Neural progenitor cell (in vitro differentiated cells): ENCODE measurements at regions not wholly inside any gene's neighbourhood (a gene's known extent, or its start where the extent isn't known, plus 50 kb on each side); places are given as distances from the start of the nearest gene placed in this dataset.

Experiments
- DNase-seq: peaks from one replicate; pipeline ENCODE4 v3.0.0-alpha.2; 2016; ENCODE audit warnings: low spot score
- H2AFZ ChIP-seq: fragments of 200-600 bp; sonication (generic); replicated peaks from 2 replicates; pipeline ENCODE4 v1.6.1; 2016; ENCODE audit warnings: antibody characterized with exemption
- H3F3A ChIP-seq: fragments of 200-600 bp; sonication (generic); 2 replicates; pipeline ENCODE4 v1.6.1; 2016; ENCODE audit warnings: antibody characterized with exemption, low read depth
- H3K27ac ChIP-seq: fragments of 200-600 bp; sonication (generic); 2 replicates; pipeline ENCODE4 v1.5.1; 2016; ENCODE audit warnings: mild to moderate bottlenecking
- H3K27me3 ChIP-seq: fragments of 200-600 bp; sonication (generic); 2 replicates; pipeline ENCODE4 v1.6.1; 2016; ENCODE audit warnings: mild to moderate bottlenecking, moderate library complexity
- H3K36me3 ChIP-seq: fragments of 200-600 bp; sonication (generic); 2 replicates; pipeline ENCODE4 v1.5.1; 2016
- H3K4me1 ChIP-seq: fragments of 200-600 bp; sonication (generic); 2 replicates; pipeline ENCODE4 v1.6.1; 2016; ENCODE audit warnings: mixed run types
- H3K4me2 ChIP-seq: fragments of 200-600 bp; sonication (generic); 2 replicates; pipeline ENCODE4 v1.6.1; 2016
- H3K4me3 ChIP-seq: fragments of 200-600 bp; sonication (generic); 2 replicates; pipeline ENCODE4 v1.5.1; 2016
- H3K79me2 ChIP-seq: fragments of 200-600 bp; sonication (generic); 2 replicates; pipeline ENCODE4 v1.6.1; 2016; ENCODE audit warnings: low read depth
- H3K9ac ChIP-seq: fragments of 200-600 bp; sonication (generic); 2 replicates; pipeline ENCODE4 v1.6.1; 2016
- H3K9me3 ChIP-seq: fragments of 200-600 bp; sonication (generic); 2 replicates; pipeline ENCODE4 v1.5.1; 2016; ENCODE audit warnings: low read depth
- H4K20me1 ChIP-seq: fragments of 200-600 bp; sonication (generic); 2 replicates; pipeline ENCODE4 v1.6.1; 2016; ENCODE audit warnings: low read depth
- H3K27ac Mint-ChIP-seq: 3 replicates; pipeline ENCODE4 v1.8.0; 2021; ENCODE audit warnings: mixed read lengths
- H3K27me3 Mint-ChIP-seq: 2 replicates; pipeline ENCODE4 v1.8.0; 2022; ENCODE audit warnings: low read depth, mild to moderate bottlenecking, inconsistent platforms, moderate library complexity, mixed read lengths; ENCODE audit not compliant: insufficient read depth
- H3K36me3 Mint-ChIP-seq: 3 replicates; pipeline ENCODE4 v1.8.0; 2021; ENCODE audit warnings: mixed read lengths
- H3K4me1 Mint-ChIP-seq: 3 replicates; pipeline ENCODE4 v1.8.0; 2021; ENCODE audit warnings: mixed read lengths
- H3K4me3 Mint-ChIP-seq: 3 replicates; pipeline ENCODE4 v1.8.0; 2021; ENCODE audit warnings: mild to moderate bottlenecking, moderate library complexity, mixed read lengths
- H3K9me3 Mint-ChIP-seq: 3 replicates; pipeline ENCODE4 v1.8.0; 2020; ENCODE audit warnings: mixed read lengths
- EZH2 ChIP-seq: fragments of 200-600 bp; sonication (generic); IDR thresholded peaks from 2 replicates; pipeline ENCODE4 v1.6.1; 2017; ENCODE audit warnings: antibody characterized with exemption, mild to moderate bottlenecking, moderate library complexity
- EZH2phosphoT487 ChIP-seq: fragments of 200-600 bp; sonication (generic); IDR thresholded peaks from 2 replicates; pipeline ENCODE4 v1.6.1; 2017; ENCODE audit warnings: antibody characterized with exemption
- TF ChIP-seq, protein P1 (sequence below): fragments of 200-600 bp; sonication (generic); IDR thresholded peaks from 2 replicates; pipeline ENCODE4 v1.5.1; 2017; ENCODE audit warnings: antibody characterized with exemption, mild to moderate bottlenecking

DNA sequence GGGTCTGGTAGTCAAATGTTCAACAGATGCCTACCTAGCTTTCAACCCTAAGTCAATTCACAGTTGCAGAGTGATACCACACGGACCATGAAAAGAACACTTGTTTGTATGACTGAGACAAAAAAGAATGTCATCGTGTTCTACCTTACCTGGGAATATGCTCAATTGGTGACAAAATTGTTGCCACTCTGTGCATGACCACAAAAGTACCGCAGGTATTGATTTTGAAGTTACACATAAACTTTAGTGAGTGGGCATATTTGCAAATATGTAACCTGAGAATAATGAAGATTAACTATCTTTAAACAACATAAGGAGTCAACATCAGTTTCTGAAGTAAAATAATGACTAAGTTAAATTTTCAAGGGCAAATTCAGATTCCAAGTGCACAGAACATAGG, 53.4 kb upstream of the SNRPN start:
- Histone ChIP-seq H3K9me3 (peaks cover 5% of the 10 kb centered on the region), H3K4me3 (no peak overlapping the region), H2AFZ (no peak overlapping the region), H4K20me1 (no peaks in the 10 kb centered on the region), H3K79me2 (peaks cover 7% of the 10 kb centered on the region), H3K27ac (no peak overlapping the region), H3K9ac (no peak overlapping the region), H3F3A (no peaks in the 10 kb centered on the region), H3K27me3 (no peaks in the 10 kb centered on the region), H3K4me2 (no peak overlapping the region), H3K36me3 (no peaks in the 10 kb centered on the region), H3K4me1 (peaks cover 18% of the 10 kb centered on the region)
- H3K4me3 Mint-ChIP-seq = no peak overlapping the region
- TF ChIP-seq, protein P1, sequence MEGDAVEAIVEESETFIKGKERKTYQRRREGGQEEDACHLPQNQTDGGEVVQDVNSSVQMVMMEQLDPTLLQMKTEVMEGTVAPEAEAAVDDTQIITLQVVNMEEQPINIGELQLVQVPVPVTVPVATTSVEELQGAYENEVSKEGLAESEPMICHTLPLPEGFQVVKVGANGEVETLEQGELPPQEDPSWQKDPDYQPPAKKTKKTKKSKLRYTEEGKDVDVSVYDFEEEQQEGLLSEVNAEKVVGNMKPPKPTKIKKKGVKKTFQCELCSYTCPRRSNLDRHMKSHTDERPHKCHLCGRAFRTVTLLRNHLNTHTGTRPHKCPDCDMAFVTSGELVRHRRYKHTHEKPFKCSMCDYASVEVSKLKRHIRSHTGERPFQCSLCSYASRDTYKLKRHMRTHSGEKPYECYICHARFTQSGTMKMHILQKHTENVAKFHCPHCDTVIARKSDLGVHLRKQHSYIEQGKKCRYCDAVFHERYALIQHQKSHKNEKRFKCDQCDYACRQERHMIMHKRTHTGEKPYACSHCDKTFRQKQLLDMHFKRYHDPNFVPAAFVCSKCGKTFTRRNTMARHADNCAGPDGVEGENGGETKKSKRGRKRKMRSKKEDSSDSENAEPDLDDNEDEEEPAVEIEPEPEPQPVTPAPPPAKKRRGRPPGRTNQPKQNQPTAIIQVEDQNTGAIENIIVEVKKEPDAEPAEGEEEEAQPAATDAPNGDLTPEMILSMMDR = no peak
- no peak for TF ChIP-seq EZH2
- TF ChIP-seq EZH2phosphoT487 = no peak
- H3K9me3 Mint-ChIP-seq = peaks cover 20% of the 10 kb centered on the region
- peaks cover 14% of the 10 kb centered on the region for H3K4me1 Mint-ChIP-seq
- H3K36me3 Mint-ChIP-seq = peaks cover 7% of the 10 kb centered on the region
- H3K27me3 Mint-ChIP-seq = no peaks in the 10 kb centered on the region
- no peak overlapping the region for H3K27ac Mint-ChIP-seq
- DNase-seq = no peak
